Adrenal gland (tissue), 9 donors: ENCODE measurements at regions not wholly inside any gene's neighbourhood (a gene's known extent, or its start where the extent isn't known, plus 50 kb on each side); places are given as distances from the start of the nearest gene placed in this dataset.

ENCODE experiments used
- DNase-seq, 7 donors: peaks; one replicate each; pipeline ENCODE4 v3.0.0-alpha.2; 2019 to 2020
- H3K27ac ChIP-seq, 5 donors: fragments of 200-600 bp; sonication (generic) in 4 of 5; 1 replicate in 3 of 5; 2 replicates in 2 of 5; pipeline versions ENCODE4 v1.5.1 to v1.8.0; 2016 to 2020; ENCODE audit warnings: mild to moderate bottlenecking in 1 of 5
- H3K27me3 ChIP-seq: fragments of 200-600 bp; 2 replicates; pipeline ENCODE4 v1.8.0; 2021
- H3K36me3 ChIP-seq, 2 donors: fragments of 200-600 bp; replicated peaks in 1 of 2; 1 replicate in 1 of 2; 2 replicates in 1 of 2; pipeline versions ENCODE4 v1.5.1 to v1.8.0; 2018 to 2022
- H3K4me1 ChIP-seq, 2 donors: fragments of 200-600 bp; replicated peaks in 1 of 2; 1 replicate in 1 of 2; 2 replicates in 1 of 2; pipeline versions ENCODE4 v1.5.1 to v1.8.0; 2018 to 2021
- H3K4me3 ChIP-seq, 4 donors: fragments of 200-600 bp; sonication (generic) in 3 of 4; one replicate each; pipeline ENCODE4 v1.5.1; 2016 to 2018
- H3K9me3 ChIP-seq, 3 donors: fragments of 200-600 bp; sonication (generic) in 1 of 3; replicated peaks in 1 of 3; 1 replicate in 2 of 3; 2 replicates in 1 of 3; pipeline versions ENCODE4 v1.5.1 to v1.8.0; 2016 to 2021
- POLR2A ChIP-seq, 2 donors: fragments of 450-650 bp; IDR thresholded peaks; one replicate each; pipeline ENCODE4 v1.6.1; 2017; ENCODE audit warnings: antibody characterized with exemption in 2 of 2, mild to moderate bottlenecking in 2 of 2, moderate library complexity in 1 of 2
- WGBS, 4 donors: extraction: QIAGEN DNeasy Blood & Tissue Kit in 2 of 4; methylation state at CpG; one replicate each; pipeline versions ENCODE4 v1.1.5 to v1.1.7; 2013 to 2017; 5-methylcytosine and 5-hydroxymethylcytosine counted together
- intact Hi-C, 2 donors: fragments of 100-400 bp; cut with DNase I; formaldehyde crosslinking; loops; one replicate each; pipeline versions ENCODE4 v1.14.1 to v1.15.0; 2022 to 2023
- TF ChIP-seq, protein P1 (sequence below), 6 experiments: fragments of 450-650 bp in 4 of 6; fragments of 200-600 bp in 2 of 6; sonication (generic) in 1 of 6; IDR thresholded peaks; 1 replicate in 5 of 6; 2 replicates in 1 of 6; pipeline versions ENCODE4 v1.5.1 to v1.8.0; 2016 to 2021; ENCODE audit warnings: antibody characterized with exemption in 6 of 6, mild to moderate bottlenecking in 2 of 6, moderate library complexity in 1 of 6
- donor health status: healthy with polysubstance abuse.
- donor health status: Bipolar disorder and iron deficiency.
- donor health status: DM: yes; HTN: yes; CAD: no.
- donor health status: DM: no; HTN: no; CAD: no.
- donor health status: DM: no; HTN: no; CAD: no.

DNA sequence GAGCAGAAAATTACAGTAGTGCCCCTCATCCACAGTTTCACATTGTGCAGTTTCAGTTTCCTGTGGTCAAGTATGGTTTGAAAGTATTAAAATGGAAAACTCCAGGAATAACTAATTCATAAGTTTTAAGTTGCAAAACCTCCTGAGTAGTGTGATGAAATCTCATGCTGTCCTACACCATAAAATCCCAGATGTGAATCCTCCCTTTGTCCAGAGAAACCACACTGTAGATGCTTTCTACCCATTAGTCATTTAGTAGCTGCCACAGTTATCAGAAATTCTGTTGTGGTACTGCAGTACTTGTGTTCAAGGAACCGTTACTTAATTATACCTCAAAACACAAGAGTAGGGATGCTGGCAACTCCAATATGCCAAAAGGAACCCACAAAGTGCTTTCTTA is 74.7 kb downstream of the PTCHD4 start:
- no peak for DNase-seq
- no peaks in the 10 kb centered on the region for H3K4me1 ChIP-seq
- H3K27ac ChIP-seq = no peak overlapping the region
- no peaks in the 10 kb centered on the region for H3K9me3 ChIP-seq
- H3K36me3 ChIP-seq = no peaks in the 10 kb centered on the region
- WGBS, 4 donors = 69 to 100% (median 82%) methylated on average over 1 of the region's 1 CpG
- intact Hi-C loops = no loop called here
- H3K27me3 ChIP-seq = no peaks in the 10 kb centered on the region
- no peak overlapping the region for H3K4me3 ChIP-seq
- TF ChIP-seq, protein P1, sequence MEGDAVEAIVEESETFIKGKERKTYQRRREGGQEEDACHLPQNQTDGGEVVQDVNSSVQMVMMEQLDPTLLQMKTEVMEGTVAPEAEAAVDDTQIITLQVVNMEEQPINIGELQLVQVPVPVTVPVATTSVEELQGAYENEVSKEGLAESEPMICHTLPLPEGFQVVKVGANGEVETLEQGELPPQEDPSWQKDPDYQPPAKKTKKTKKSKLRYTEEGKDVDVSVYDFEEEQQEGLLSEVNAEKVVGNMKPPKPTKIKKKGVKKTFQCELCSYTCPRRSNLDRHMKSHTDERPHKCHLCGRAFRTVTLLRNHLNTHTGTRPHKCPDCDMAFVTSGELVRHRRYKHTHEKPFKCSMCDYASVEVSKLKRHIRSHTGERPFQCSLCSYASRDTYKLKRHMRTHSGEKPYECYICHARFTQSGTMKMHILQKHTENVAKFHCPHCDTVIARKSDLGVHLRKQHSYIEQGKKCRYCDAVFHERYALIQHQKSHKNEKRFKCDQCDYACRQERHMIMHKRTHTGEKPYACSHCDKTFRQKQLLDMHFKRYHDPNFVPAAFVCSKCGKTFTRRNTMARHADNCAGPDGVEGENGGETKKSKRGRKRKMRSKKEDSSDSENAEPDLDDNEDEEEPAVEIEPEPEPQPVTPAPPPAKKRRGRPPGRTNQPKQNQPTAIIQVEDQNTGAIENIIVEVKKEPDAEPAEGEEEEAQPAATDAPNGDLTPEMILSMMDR (IDR thresholded peaks at IDR 0.05) = no peak
- TF ChIP-seq POLR2A (IDR thresholded peaks at IDR 0.05) = no peak

DNA sequence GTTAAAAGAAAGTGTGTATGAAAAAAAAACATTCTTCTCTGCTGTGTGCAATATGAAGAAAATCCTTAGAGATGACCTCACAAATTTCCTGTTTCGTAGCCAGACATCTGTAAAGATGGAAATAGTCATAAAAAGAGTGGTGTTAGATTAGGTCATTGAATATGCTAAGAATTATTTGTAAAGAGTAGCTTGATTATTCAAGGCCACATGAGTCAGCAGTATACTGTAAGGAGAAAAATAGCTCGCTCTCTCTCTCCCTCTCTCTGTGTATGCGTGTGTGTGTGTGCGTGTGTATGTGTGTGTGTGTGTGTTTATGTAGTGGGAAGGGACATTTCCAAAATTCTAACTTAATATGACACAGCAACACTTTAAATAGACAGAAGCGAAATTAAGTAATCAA is 78.8 kb downstream of the PTCHD4 start:
- Histone ChIP-seq H3K27me3 (no peaks in the 10 kb centered on the region), H3K27ac (no peak overlapping the region), H3K4me3 (no peak overlapping the region), H3K4me1 (no peaks in the 10 kb centered on the region), H3K9me3 (no peaks in the 10 kb centered on the region), H3K36me3 (no peaks in the 10 kb centered on the region)
- intact Hi-C loops = no loop called here
- WGBS, 4 donors = 29 to 39% (median 36%) methylated on average over 5 of the region's 5 CpGs
- no peak for TF ChIP-seq POLR2A (IDR thresholded peaks at IDR 0.05)
- TF ChIP-seq, protein P1 (IDR thresholded peaks at IDR 0.05) = no peak
- DNase-seq = peak in 6 of 7 donors; percentile 17 to 66 (median 58)

DNA sequence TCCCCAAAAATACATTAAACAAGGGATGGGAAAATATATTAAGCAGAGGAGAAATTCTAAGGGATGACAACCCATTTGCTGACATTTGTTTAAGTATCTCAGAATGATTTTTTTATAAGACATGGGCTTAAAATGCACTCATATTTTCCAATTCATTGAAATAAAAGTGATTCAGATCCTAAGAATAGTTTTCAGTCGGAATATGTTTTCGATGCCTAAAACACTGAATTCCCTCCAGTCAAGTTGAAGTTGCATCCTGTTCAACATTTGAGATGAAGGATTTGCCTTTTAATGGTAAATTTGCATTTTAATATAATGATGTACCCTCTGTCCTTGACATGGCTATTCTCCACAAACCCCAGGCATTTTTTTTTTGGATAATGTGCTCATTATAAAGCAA is 79.3 kb downstream of the PTCHD4 start:
- 68 to 76% (median 72%) methylated on average over 2 of the region's 2 CpGs for WGBS, 4 donors
- H3K9me3 ChIP-seq = no peaks in the 10 kb centered on the region
- H3K4me3 ChIP-seq = no peak overlapping the region
- H3K4me1 ChIP-seq = no peaks in the 10 kb centered on the region
- no peaks in the 10 kb centered on the region for H3K27me3 ChIP-seq
- TF ChIP-seq, protein P1 (IDR thresholded peaks at IDR 0.05) = no peak
- TF ChIP-seq POLR2A (IDR thresholded peaks at IDR 0.05) = no peak
- no peaks in the 10 kb centered on the region for H3K36me3 ChIP-seq
- H3K27ac ChIP-seq = no peak overlapping the region
- intact Hi-C loops = no loop called here
- DNase-seq = no peak

DNA sequence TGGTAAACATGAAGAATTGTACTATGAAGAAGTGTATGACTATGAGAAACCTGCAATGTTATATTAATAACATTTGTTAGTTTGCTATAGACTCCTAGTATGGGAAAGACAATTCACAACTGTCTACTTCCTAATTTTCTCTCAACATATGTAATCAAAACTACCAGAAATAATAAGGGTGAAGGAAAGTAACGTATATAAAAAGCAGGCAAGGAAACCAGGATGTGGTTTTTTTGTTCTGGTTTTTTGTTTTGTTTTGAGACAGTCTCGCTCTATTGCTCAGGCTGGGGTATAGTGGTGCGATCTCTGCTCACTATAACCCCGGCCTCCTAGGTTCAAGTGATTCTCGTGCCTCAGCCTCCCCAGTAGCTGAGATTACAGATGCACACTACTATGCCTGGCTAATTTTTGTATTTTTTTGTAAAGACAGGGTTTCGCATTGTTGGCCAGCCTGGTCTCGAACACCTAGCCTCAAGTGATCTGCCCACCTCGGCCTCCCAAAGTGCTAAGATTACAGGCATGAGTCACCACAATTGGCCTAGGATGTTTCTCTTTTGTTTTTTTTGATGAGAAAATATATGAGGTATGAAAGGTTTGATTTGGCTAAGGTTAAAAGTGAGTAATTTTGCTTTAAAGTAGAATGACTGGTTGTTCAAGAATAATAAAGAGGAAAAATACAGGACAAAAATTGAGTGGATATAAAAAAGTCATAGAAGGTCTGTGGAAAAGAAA is 83.1 kb downstream of the PTCHD4 start:
- Histone ChIP-seq H3K4me3 (no peak overlapping the region), H3K9me3 (no peaks in the 10 kb centered on the region), H3K27ac (no peak overlapping the region), H3K36me3 (no peaks in the 10 kb centered on the region), H3K27me3 (no peaks in the 10 kb centered on the region), H3K4me1 (no peaks in the 10 kb centered on the region)
- TF ChIP-seq, protein P1 (IDR thresholded peaks at IDR 0.05) = no peak
- TF ChIP-seq POLR2A (IDR thresholded peaks at IDR 0.05) = no peak
- intact Hi-C loops = no loop called here
- 57 to 71% (median 62%) methylated on average over 8 of the region's 8 CpGs for WGBS, 4 donors
- no peak for DNase-seq
